ENCODE measurements at regions not wholly inside any gene's neighbourhood (a gene's known extent, or its start where the extent isn't known, plus 50 kb on each side); places are given as distances from the start of the nearest gene placed in this dataset.

DNA sequence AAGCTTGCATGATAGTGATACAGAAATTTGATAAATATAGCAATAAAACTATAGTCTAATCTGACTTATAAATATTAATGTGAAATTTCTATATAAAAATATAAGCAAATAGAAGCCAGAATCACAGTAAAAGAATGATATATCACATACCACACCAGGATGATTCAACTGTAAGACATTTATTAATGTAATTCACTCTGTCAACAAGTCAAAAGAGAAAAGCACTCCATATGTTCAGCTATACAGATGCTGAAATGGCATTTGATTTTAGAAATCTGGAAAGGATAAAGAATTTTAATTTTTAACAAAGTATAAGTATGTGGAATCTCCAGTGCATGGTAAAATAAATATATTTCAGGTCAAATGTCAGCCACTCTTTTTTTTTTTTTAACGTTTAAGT lies 372.4 kb downstream of the KCNN2 start:
- TF ChIP-seq, protein P1, sequence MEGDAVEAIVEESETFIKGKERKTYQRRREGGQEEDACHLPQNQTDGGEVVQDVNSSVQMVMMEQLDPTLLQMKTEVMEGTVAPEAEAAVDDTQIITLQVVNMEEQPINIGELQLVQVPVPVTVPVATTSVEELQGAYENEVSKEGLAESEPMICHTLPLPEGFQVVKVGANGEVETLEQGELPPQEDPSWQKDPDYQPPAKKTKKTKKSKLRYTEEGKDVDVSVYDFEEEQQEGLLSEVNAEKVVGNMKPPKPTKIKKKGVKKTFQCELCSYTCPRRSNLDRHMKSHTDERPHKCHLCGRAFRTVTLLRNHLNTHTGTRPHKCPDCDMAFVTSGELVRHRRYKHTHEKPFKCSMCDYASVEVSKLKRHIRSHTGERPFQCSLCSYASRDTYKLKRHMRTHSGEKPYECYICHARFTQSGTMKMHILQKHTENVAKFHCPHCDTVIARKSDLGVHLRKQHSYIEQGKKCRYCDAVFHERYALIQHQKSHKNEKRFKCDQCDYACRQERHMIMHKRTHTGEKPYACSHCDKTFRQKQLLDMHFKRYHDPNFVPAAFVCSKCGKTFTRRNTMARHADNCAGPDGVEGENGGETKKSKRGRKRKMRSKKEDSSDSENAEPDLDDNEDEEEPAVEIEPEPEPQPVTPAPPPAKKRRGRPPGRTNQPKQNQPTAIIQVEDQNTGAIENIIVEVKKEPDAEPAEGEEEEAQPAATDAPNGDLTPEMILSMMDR (IDR thresholded peaks at IDR 0.05) = no peak
- TF ChIP-seq POLR2A (IDR thresholded peaks at IDR 0.05) = no peak
